CD4-positive, alpha-beta T cell treated with Interleukin-6 for 4 hours (primary cell): ENCODE measurements at regions not wholly inside any gene's neighbourhood (a gene's known extent, or its start where the extent isn't known, plus 50 kb on each side); places are given as distances from the start of the nearest gene placed in this dataset.
"Not testable (repeated sequence)": the region's sequence is repeated elsewhere in the genome, so short reads cannot be mapped to it uniquely, and the experiment has no call there.

ENCODE experiments used
- DNase-seq: peaks from one replicate; pipeline ENCODE4 v3.0.0-alpha.2; 2020; ENCODE audit warnings: mixed read lengths

DNA sequence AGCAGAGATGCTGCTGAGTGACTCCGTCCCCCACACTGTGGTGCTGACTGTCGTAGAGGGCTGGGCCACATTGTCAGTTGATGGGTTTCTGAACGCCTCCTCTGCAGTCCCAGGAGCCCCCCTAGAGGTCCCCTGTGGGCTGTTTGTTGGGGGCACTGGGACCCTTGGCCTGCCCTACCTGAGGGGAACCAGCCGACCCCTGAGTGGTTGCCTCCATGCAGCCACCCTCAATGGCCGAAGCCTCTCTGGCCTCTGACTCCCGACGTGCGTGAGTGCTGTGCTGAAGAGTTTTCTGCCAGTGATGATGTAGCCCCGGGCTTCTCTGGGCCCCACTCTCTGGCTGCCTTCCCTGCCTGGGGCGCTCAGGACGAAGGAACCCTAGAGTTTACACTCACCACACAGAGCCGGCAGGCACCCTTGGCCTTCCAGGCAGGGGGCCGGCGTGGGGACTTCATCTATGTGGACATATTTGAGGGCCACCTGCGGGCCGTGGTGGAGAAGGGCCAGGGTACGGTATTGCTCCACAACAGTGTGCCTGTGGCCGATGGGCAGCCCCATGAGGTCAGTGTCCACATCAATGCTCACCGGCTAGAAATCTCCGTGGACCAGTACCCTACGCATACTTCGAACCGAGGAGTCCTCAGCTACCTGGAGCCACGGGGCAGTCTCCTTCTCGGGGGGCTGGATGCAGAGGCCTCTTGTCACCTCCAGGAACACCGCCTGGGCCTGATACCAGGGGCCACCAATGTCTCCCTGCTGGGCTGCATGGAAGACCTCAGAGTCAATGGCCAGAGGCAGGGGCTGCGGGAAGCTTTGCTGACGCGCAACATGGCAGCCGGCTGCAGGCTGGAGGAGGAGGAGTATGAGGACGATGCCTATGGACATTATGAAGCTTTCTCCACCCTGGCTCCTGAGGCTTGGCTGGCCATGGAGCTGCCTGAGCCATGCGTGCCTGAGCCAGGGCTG is 181.1 kb downstream of the TBC1D2B start:
- DNase-seq: not testable (repeated sequence)

GRCh38 chr15:77895742-77896141 is 181.8 kb downstream of the TBC1D2B start:
- DNase-seq: no peak

DNA sequence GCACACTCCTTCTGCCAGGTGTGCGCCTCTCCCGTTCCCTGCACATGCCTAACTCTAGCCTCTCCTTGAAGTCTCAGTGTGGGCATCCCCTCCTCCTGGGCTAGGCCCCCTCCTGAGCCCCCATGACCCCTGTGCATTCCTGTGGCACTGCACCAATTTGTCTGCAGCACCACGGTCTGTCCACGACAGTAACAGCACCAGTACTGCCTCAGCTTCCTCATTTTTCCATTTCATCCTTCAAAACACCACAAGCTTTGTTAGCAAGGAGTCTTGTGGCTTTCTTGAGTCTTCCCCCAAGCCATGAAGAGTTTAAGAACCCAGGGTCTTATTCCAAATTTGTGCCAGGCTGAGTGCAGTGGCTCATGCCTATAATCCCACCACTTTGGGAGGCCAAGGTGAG is 182.4 kb downstream of the TBC1D2B start:
- DNase-seq: not testable (repeated sequence)

- DNase-seq: not testable (repeated sequence)
These were observed 183.6 kb downstream of the TBC1D2B start for GRCh38 chr15:77893671-77894640.

DNA sequence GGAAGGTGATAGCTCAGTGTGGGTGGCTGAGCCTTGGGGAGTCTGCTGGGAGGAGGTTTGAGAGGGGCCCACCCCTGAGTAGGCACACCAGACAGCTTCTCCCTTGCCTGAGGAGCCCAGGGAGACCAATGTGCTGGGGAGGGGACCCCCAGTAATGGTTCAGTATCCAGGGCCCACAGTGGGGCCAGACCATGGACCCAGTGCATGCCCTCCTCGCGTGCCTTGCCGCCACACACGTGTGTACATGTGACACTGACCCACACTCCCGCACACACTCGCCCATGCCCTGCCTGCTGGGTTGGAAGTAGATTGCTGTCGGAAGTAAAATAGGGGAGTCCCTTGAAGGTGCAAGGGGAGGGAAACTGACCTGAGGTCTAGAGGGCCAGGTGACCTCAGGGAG is 184.3 kb downstream of the TBC1D2B start:
- DNase-seq: not testable (repeated sequence)

DNA sequence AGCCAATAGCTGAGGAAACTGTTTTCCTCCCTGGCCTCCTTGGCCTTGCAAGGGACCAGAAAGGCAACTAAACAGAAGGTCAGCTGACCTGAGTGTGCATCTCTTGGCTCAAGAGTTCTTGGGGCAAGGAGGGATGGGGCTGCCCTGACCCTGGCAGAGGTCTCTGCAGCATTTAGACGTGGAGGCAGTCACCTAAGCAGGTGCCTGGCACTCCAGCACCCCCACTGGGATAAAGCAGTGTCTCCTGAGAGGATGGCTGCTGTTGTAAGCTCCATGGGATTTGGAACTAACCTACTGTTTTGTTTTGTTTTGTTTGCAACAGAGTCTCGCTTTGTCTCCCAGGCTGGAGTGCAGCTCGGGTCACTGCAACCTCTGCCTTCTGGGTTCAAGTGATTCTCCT is 185.2 kb downstream of the TBC1D2B start:
- no peak for DNase-seq

GRCh38 chr15:77891862-77892261 is 185.6 kb downstream of the TBC1D2B start:
- not testable (repeated sequence) for DNase-seq

DNA sequence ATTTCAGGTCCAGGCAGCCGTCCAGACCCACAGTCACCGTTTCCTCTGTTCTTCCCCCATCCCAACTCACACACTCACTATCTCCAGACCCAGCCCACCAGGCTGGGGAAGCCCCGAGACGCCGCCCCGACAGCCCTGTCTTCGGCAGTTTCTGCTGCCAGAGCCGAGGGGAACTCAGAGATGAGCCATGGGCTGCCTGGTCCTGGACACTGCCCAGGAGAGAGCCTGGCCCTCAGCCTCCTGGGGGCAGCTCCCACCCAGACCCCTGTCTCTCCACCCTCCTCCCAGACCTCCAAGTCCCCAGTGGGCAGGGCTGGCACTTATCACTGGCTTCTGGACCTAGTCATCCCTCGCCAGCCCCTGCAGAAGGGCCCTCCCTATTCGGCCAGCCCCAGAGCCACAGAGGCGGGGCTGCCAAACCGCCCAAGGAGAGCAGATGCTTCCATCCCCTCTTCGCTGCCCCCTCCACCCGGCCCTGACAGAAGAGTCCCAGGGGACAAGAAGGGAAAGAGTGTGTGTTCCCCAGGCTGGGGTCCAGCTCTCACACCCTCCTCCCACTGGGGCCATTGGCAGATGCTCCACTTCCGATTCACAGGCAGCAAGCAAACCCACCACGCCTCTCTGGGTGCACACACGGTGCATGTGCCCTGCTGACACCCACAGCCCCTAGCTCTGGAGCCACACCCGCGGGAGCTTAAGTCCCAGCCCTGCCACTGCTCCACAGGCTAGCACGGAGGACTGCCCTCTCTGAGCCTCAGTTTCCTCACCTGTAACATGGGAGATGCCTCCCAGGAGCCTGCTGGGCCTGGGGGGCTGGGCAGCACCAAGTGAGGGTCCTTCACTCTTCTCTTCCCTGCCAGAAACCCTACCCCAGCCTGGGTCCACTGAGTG is 186.4 kb downstream of the TBC1D2B start:
- DNase-seq: not testable (repeated sequence)

DNA sequence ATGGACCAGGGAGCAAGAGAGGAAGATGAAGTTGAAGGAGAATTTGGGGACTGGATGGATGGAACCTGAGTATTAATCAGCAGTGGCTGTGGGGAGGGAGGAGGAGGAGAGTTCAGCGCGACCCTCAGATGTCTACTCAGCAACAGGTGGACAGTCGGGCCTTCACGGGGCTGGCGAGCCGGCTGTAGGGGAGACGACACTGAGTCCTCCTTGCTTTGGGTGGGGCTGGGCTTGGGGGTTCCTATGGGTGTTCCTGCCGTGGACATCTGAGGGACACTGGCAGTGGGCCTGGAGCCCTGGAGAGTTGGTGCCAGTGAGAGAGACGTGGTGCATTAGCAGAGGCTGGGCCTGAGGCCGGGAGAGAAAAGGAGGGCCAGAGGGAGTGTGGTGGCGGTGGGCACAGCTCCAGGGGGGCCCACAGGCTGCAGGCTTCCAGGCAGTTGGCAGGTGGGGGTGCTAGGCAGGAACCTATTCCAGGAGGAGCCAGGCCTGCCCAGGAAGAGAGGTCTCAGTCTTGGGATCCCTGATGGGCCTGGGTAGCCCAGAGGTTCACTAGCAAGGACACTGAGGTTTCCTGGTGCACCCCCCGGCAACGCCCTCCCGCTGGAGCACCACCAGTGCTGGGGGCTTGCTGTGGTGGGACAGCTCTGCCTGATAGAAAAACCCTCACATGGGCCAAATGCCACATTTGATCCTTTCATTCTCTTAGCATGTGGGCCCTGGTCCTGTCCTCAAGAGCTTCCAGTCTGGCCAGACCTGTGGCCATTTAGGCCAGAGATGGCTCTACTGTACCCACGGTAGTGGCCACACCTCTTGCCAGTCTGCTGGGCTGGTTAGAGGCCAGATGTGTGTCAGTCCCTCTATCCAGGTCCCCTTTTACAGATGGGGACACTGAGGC is 187.4 kb downstream of the TBC1D2B start:
- DNase-seq: not testable (repeated sequence)

DNA sequence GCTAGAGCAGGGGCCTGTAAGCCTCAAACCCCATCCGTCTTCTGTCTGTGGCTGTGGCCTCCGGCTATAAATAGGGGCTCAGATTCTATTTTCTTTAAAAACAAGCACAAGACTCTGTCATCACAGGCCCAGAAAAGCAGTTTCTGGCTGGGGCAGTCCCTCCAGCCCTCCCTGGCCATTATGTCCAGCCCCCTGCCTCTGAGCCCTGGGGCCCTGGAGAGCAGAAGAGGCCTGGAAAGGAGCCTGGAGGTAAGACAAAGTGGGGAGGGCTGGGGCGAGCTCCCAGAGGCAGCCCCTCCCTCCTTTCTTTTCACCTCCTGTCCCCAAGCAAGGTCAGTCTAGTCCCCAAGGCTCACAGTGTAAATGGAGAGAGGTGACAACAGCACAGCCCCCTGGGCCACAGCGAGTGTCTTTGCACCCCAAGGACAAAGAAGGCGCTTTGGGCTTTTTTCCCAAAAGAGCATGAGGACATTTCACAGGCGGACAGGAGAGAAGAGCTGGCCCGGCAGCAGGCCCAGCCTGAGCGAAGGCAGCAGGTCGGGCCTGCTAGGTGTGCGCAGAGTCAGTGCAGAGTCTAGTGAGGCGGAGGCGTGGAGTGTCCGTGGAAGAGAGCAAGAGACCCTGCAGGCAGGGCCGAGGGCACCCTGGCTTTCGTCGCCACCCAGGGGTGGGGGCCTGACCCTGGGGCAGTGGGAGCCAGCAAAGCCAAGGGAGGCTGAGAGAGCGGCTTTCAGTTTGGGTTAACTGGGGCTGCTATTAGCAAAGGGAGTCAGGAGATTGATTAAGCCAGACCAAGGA is 188.3 kb downstream of the TBC1D2B start:
- no peak for DNase-seq

- not testable (repeated sequence) for DNase-seq
These were observed 189.7 kb downstream of the TBC1D2B start for GRCh38 chr15:77887563-77888429.

GRCh38 chr15:77886805-77887448 is 190.6 kb downstream of the TBC1D2B start:
- DNase-seq: no peak

- DNase-seq: not testable (repeated sequence)
These were observed 191.5 kb downstream of the TBC1D2B start for GRCh38 chr15:77885877-77886500.

DNA sequence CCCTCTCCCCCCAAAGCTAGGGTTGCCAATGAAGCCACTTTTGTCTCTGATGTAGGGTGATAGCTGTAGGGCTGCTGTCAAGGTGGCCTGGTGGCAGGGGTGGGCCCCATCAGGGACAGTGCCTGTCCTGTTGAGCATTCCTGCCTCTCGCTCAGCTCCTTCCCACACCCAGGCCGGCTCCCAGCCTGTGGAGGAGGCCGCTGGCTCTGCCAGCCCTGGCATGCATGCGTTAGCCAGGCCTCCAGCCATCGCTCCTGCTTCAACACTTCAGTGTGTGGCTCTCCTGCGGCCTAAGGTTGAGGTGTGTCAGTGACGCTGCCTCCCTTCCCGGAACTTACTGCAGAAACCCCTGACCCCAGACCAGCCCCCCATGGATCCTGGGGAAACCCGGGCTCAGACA is 194.5 kb downstream of the TBC1D2B start:
- not testable (repeated sequence) for DNase-seq

GRCh38 chr15:77881950-77882349 is 195.6 kb downstream of the TBC1D2B start:
- no peak for DNase-seq

- DNase-seq: not testable (repeated sequence)
These were observed 196.0 kb downstream of the TBC1D2B start for GRCh38 chr15:77881535-77881934.

GRCh38 chr15:77879466-77879865 is 198.0 kb downstream of the TBC1D2B start:
- DNase-seq: not testable (repeated sequence)
